Epithelial cell of prostate (primary cell): ENCODE measurements at regions not wholly inside any gene's neighbourhood (a gene's known extent, or its start where the extent isn't known, plus 50 kb on each side); places are given as distances from the start of the nearest gene placed in this dataset.
"Not testable (repeated sequence)": the region's sequence is repeated elsewhere in the genome, so short reads cannot be mapped to it uniquely, and the experiment has no call there.

Experiments
- DNase-seq: peaks from one replicate; pipeline ENCODE4 v3.0.0-alpha.2; 2011; ENCODE audit warnings: low read depth, low spot score
- H3K27ac ChIP-seq: fragments of 450-650 bp; 2 replicates; pipeline ENCODE4 v1.5.1; 2017; ENCODE audit warnings: mild to moderate bottlenecking

- no peak overlapping the region for H3K27ac ChIP-seq
- DNase-seq, result no peak
Measured at GRCh38 chr6:140711019-140711613, 1336.7 kb upstream of the CITED2 start.

GRCh38 chr6:140708441-140708840, 1334.0 kb upstream of the CITED2 start:
- no peak for DNase-seq
- H3K27ac ChIP-seq, result no peak overlapping the region

- not testable (repeated sequence) for H3K27ac ChIP-seq, DNase-seq
Measured at GRCh38 chr6:140704008-140704407, 1329.6 kb upstream of the CITED2 start.

- H3K27ac ChIP-seq, result no peak overlapping the region
- DNase-seq, result no peak
Measured at GRCh38 chr6:140697585-140697984, 1323.1 kb upstream of the CITED2 start.

GRCh38 chr6:140684776-140685550, 1310.5 kb upstream of the CITED2 start:
- no peak overlapping the region for H3K27ac ChIP-seq

GRCh38 chr6:140677781-140678528, 1303.5 kb upstream of the CITED2 start:
- H3K27ac ChIP-seq, result no peak overlapping the region
- no peak for DNase-seq

More at GRCh38 chr6:140684776-140685550, 1310.5 kb upstream of the CITED2 start:
- DNase-seq, result no peak

GRCh38 chr6:140671926-140672325, 1297.5 kb upstream of the CITED2 start:
- H3K27ac ChIP-seq, result no peak overlapping the region
- peak; percentile 14 for DNase-seq

GRCh38 chr6:140670021-140670420, 1295.6 kb upstream of the CITED2 start:
- no peak for DNase-seq
- H3K27ac ChIP-seq, result no peak overlapping the region

GRCh38 chr6:140669321-140669720, 1294.9 kb upstream of the CITED2 start:
- no peak overlapping the region for H3K27ac ChIP-seq
- DNase-seq, result no peak

- DNase-seq, result no peak
- no peak overlapping the region for H3K27ac ChIP-seq
Measured at GRCh38 chr6:140663772-140664171, 1289.3 kb upstream of the CITED2 start.

- DNase-seq, result no peak
- no peak overlapping the region for H3K27ac ChIP-seq
Measured at GRCh38 chr6:140663094-140663493, 1288.6 kb upstream of the CITED2 start.

GRCh38 chr6:140661691-140662090, 1287.2 kb upstream of the CITED2 start:
- no peak overlapping the region for H3K27ac ChIP-seq
- no peak for DNase-seq

GRCh38 chr6:140660295-140660694, 1285.8 kb upstream of the CITED2 start:
- H3K27ac ChIP-seq, result no peak overlapping the region
- DNase-seq, result no peak

GRCh38 chr6:140653972-140654371, 1279.5 kb upstream of the CITED2 start:
- no peak overlapping the region for H3K27ac ChIP-seq
- DNase-seq, result no peak

GRCh38 chr6:140653506-140653905, 1279.1 kb upstream of the CITED2 start:
- no peak overlapping the region for H3K27ac ChIP-seq
- no peak for DNase-seq

GRCh38 chr6:140649502-140649901, 1275.1 kb upstream of the CITED2 start:
- DNase-seq, H3K27ac ChIP-seq: not testable (repeated sequence)

GRCh38 chr6:140647322-140647721, 1272.9 kb upstream of the CITED2 start:
- not testable (repeated sequence) for DNase-seq, H3K27ac ChIP-seq

- no peak for DNase-seq
- H3K27ac ChIP-seq, result no peak overlapping the region
Measured at GRCh38 chr6:140644017-140644416, 1269.6 kb upstream of the CITED2 start.

- H3K27ac ChIP-seq, result no peak overlapping the region
- no peak for DNase-seq
Measured at GRCh38 chr6:140641412-140641811, 1267.0 kb upstream of the CITED2 start.

GRCh38 chr6:140636908-140637402, 1262.5 kb upstream of the CITED2 start:
- H3K27ac ChIP-seq, result no peak overlapping the region
- DNase-seq, result no peak
